ENCODE measurements at regions not wholly inside any gene's neighbourhood (a gene's known extent, or its start where the extent isn't known, plus 50 kb on each side); places are given as distances from the start of the nearest gene placed in this dataset.

DNA sequence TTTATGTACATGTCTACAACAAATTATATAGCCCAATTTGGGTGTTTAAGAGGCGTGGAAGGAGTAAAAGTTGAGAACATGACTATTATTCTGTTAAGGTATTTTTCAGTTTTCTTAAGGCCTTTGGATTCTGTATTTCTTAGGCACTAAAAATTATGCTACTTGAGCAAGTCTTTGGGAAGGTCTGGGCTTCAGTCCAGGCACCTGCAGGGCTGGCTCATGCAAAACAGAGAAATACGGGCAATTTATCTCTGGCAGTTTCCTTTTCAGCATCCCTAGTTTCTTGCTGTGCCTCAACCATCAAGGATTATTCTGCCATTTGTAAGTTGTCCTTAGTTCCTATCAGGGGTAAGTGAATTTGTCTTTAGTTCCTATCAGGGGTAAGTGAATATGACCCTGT lies 358.8 kb upstream of the B3GALT2 start:
- TF ChIP-seq POLR2AphosphoS5 (IDR thresholded peaks at IDR 0.05; ENCODE audit: low read depth) (no peak), GABPA (IDR thresholded peaks at IDR 0.05; ENCODE audit: low read depth) (no peak)
- TF ChIP-seq, protein P1, sequence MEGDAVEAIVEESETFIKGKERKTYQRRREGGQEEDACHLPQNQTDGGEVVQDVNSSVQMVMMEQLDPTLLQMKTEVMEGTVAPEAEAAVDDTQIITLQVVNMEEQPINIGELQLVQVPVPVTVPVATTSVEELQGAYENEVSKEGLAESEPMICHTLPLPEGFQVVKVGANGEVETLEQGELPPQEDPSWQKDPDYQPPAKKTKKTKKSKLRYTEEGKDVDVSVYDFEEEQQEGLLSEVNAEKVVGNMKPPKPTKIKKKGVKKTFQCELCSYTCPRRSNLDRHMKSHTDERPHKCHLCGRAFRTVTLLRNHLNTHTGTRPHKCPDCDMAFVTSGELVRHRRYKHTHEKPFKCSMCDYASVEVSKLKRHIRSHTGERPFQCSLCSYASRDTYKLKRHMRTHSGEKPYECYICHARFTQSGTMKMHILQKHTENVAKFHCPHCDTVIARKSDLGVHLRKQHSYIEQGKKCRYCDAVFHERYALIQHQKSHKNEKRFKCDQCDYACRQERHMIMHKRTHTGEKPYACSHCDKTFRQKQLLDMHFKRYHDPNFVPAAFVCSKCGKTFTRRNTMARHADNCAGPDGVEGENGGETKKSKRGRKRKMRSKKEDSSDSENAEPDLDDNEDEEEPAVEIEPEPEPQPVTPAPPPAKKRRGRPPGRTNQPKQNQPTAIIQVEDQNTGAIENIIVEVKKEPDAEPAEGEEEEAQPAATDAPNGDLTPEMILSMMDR (IDR thresholded peaks at IDR 0.05; ENCODE audit: insufficient read depth, low read length), result no peak
- TF ChIP-seq, protein P2, sequence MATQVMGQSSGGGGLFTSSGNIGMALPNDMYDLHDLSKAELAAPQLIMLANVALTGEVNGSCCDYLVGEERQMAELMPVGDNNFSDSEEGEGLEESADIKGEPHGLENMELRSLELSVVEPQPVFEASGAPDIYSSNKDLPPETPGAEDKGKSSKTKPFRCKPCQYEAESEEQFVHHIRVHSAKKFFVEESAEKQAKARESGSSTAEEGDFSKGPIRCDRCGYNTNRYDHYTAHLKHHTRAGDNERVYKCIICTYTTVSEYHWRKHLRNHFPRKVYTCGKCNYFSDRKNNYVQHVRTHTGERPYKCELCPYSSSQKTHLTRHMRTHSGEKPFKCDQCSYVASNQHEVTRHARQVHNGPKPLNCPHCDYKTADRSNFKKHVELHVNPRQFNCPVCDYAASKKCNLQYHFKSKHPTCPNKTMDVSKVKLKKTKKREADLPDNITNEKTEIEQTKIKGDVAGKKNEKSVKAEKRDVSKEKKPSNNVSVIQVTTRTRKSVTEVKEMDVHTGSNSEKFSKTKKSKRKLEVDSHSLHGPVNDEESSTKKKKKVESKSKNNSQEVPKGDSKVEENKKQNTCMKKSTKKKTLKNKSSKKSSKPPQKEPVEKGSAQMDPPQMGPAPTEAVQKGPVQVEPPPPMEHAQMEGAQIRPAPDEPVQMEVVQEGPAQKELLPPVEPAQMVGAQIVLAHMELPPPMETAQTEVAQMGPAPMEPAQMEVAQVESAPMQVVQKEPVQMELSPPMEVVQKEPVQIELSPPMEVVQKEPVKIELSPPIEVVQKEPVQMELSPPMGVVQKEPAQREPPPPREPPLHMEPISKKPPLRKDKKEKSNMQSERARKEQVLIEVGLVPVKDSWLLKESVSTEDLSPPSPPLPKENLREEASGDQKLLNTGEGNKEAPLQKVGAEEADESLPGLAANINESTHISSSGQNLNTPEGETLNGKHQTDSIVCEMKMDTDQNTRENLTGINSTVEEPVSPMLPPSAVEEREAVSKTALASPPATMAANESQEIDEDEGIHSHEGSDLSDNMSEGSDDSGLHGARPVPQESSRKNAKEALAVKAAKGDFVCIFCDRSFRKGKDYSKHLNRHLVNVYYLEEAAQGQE (IDR thresholded peaks at IDR 0.05; ENCODE audit: insufficient replicate concordance, low read depth), result no peak

Measured in HL-60 (cell line).